GM18907 (cell line): ENCODE measurements at regions not wholly inside any gene's neighbourhood (a gene's known extent, or its start where the extent isn't known, plus 50 kb on each side); places are given as distances from the start of the nearest gene placed in this dataset.

Experiments
- ATAC-seq: cut with Tn5 transposase; IDR thresholded peaks from one replicate; pipeline ENCODE4 v1.9.1; 2021; ENCODE audit warnings: mild to moderate bottlenecking, moderate library complexity; ENCODE audit not compliant: unreplicated experiment

DNA sequence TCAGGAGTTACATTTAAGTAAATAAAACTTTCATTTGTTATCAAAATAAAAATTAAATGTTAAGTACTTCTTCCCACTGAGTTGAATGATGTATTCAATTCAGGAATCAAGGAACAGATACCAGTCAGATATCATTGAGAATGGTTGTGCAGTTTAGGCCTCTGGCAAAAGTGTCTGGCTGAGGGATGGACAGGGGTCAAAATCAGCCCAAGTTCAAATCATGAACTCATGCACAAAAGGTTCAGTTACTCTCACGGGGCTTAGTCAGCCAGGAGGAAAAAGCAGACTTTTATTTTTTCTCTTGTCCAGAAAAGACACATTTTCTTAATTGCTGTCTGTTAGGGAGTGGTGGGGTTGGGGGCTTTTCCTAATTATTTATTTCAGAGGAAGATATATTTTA, 166.3 kb downstream of the RASSF9 start:
- ATAC-seq = no peak

DNA sequence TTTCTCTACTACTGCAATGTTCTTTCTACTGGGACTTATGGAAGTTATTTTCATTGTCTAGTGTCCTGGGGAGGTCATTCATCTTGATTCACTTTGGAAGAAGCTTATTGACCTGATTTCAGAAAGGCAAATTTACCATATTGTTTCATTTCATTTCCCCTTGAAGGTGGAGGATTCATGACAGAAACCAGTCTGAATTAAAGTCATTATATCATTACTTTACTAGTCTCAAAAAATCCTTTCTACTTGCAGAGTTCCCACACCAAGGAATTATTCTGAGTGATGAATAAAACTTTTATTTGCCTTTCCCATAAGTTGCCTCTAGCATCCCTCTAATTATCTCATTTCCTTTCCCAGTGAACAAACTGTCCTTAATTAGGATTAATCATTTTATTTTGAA, 163.8 kb downstream of the RASSF9 start:
- ATAC-seq = no peak

DNA sequence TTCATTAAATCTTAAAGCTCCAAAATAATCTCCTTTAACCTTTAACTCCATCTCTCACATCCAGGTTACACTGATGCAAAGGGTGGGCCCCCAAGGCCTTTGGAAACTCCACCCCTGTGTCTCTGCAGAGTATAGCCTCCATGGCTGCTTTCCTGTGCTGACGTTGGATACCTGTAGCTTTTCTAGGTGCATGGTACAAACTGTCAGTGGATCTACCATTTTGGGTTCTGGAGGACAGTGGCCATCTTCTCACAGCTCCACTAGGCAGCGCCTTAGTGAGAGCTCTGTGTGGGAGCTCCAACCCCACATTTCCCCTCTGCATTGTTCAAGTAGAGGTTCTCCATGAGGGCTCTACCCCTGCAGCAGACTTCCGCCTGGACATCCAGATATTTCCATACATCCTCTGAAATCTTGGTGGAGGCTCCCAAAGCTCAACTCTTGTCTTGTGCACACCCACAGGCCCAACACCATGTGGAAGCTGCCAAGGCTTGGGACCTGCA, 162.2 kb downstream of the RASSF9 start:
- no peak for ATAC-seq

DNA sequence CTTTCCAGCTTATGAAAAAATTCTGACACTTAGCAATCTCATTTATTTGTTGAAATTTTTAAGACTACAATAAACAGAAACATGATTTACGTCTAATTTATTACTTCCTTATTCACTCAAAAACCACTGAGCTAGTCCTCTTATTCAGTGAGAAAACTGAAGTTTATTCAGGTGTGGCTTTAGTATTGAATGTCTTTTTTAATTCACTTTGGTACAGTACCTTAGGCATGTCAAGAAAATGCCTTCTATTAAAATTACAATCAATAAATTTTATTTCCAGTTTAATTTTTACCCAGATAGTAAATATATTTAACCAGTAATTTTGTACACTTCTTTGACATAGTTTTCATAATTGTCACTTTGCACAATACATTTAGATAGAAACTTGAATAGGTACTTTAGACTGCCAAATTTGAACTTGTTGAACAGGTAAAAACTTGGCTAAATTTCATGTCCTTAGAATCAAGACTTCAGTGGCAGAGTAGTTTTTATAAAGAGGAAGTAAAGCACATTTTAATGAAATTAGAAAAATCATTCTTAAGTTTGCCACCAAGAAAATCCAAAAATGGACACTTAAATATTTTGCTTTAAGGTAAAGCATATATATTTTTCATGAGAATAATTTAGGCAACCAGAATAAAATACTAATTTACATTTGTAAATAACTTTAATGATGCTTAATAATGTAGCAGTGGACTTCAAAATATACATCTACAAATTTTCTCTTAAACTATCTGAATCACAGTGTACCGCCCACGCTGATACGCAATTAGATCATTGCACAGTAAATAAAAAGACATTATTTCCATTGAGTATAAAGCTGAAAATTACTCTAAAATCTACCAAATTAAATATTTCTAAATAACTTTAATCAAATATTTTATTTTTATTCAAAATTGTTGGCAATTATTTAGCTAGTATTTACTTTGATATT, 159.1 kb downstream of the RASSF9 start:
- no peak for ATAC-seq

DNA sequence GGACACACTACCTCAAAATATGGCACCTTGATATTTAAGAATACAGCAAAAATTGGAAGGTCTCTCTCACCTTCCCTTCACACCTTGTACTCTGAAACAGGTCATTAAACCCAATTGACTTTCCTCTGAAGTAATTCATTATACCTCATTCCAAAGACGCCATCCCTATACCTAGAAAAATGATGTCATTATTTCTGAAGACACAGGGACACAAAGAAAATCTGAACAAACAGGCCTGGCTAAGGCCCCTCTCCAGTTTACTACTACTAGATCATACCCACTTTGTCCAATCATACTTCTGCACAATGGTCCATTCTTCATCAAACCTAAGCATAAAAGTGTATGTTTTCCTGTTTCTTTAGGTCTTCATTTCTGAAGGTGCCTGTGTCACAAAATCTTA, 156.9 kb downstream of the RASSF9 start:
- no peak for ATAC-seq

DNA sequence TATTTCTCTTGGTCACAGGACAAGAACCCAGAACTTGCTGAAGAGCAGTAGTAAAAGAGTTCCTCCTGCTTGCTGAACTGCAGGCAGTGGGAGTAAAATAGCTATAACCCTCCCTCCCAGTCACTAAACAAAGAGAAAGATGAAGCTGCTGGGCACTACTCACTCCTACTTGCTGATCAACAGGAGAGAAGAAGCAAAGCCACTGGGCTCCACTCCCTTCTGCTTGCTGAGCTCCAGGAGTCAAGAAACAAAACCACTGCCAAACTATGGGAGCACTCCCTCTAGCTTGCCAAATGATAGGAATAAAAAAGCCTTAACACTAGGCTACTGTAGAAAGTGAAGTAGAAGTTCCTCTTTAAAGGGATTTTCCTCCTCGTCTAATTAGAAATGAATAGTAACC, 155.3 kb downstream of the RASSF9 start:
- ATAC-seq = no peak

DNA sequence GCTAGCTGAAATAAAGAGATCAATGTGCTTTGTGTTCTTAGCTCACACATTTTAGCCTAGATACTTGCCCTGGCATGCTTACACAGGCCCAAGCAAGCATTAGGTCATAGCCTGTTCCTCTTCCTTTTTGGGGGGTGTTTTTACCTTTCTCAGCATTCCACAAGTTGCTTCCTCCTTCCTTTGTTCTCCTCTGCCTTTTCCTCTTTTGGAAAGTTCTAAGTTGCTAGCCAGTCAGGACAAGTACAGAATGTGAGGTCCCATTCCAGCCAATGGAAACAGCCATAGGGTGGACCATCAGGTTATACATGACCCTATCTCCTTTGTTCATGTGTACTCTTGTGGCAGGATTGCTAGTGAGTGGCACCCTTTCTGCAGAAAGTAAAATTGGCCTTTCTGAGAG, 154.9 kb downstream of the RASSF9 start:
- no peak for ATAC-seq

DNA sequence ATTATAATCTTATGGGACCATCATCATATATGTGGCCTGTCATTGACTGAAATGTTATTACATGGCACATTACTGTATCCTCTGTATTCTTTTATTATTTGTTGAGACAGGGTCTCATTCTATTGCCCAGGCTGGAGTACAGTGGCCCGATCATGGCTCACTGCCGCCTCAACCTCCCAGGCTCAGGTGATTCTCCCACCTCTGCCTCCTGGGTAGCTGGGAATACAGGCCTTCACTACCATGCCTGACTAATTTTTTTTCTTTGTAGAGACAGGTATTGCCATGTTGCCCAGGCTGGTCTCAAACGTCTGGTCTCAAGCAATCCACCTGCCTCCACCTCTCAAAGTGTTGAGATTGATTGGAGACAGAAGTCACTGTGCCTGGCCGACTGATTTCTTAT, 153.2 kb downstream of the RASSF9 start:
- ATAC-seq = no peak

DNA sequence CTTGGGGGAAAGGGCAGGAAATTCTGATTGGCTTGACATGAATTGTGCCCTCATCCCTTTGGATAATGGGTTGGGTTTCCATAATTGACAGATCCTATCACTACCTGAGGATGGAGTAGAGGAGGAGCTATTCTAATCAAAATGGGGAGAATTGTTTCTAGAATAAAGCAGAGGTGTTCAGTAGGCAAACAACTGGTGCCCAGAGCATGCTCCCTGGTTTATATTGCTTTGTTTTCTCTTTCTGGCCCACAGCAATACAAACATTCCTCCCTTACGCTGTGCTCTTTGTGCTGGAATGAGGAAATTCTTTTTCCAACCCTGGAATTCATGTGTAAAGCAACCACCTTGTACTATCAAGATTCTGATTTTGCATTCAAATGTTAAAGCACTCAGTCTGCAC, 147.4 kb downstream of the RASSF9 start:
- no peak for ATAC-seq

DNA sequence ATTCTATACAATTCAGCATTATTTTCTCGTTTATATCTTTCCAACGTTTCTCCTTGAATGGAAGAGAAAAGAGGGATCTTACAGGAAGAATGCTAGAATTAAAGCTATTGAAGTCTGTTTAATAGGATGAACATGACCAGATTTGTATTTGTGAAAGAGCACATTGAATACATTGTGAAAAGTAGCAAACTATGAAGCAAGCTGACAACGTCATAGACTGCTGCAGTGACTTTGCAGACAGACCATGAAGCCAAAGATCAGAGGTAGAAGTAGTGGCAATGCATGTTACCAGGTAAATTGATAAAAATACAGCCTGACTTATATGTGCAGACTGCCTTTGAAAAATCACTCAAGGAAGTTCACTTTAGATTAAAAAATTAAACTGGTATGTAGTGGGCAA, 146.1 kb downstream of the RASSF9 start:
- no peak for ATAC-seq

DNA sequence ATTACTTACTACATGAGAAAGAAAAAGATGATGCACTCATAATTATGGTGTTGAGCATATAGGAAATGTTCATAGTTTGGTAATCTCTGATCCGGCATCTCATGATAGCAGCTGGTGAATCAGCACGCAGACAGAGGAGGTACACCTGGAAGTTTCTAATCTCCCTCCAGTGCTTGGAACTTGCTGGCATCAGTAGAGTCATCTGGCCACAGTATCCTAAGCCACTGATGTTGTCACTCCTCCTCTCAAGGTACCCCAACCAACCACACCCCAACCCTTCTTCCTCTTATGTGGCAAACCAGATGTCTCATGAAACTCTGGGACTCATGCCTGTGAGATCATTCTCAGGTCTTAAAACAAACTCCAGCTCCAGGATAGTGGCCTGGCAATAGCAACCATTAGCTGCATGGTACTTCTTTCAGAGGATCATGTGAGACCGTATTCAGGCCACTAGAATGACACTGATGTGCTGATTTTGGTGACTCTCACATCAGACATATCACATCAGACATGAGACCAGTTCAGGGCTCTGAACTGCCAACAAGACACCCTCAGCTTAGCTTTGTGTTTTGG, 143.0 kb downstream of the RASSF9 start:
- ATAC-seq = no peak

DNA sequence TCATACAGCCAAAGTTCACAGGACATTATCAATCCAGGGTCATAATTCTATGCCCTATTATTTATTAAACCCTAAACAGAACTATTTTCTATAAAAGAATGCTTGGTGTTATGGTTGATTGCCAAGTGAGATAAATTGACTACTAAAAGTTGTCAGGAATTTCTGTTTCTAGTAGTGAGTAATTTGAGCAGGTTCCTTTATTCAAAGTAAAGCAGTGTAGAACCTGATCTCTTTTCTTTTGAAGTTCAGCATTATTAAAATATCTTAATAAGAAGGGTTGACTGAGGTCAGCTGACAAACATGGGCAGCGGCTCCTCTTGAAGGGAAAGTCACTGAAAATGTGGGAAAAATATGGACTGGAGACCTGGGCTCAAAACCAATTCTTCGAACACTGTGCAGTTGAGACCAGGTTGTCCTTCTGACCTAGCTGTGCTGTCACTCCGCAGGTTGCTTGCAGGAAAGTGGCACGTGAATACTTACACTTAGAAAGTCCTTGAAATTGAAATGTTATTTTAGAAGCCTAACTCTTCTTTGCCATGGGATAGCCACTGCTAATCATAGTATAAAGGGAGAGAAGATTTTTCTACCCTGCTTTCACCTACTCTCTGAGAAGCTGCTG, 141.0 kb downstream of the RASSF9 start:
- no peak for ATAC-seq

DNA sequence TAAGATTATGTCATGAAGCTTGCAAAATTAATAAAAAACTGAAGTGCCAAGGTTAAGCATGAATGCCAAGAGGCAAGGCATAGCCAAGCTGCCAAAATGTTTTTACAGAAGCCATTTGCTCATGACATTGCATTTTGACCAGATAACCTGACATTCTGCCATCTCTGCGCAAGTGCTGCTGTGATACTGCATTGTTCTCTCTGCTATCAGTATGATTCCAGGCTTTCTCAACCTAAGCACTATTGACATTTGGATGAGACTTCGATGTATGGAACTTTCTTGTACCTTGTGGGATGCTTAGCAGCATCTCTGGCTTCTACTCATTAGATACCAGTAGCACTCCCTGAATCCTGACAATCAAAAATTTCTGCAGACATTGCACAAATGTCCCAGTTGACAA, 139.2 kb downstream of the RASSF9 start:
- no peak for ATAC-seq

DNA sequence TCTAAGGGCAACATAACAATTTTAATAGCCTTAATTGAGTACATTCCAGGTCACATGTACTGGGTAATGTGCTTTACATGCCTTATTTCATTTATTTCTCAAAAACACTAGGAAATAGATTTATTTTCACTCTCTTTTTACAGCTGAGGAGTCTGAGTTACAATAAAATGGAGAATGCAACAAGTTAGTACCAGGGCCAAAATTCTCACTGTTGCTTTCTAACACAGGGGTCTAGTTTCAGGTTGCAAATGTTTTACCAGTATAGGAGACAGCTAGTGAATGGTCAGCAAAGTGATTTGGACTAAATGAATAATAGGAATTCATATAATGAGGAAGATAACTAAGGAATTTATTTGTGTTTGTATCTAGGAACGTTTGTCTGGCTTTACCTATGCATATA, 137.3 kb downstream of the RASSF9 start:
- ATAC-seq = no peak

DNA sequence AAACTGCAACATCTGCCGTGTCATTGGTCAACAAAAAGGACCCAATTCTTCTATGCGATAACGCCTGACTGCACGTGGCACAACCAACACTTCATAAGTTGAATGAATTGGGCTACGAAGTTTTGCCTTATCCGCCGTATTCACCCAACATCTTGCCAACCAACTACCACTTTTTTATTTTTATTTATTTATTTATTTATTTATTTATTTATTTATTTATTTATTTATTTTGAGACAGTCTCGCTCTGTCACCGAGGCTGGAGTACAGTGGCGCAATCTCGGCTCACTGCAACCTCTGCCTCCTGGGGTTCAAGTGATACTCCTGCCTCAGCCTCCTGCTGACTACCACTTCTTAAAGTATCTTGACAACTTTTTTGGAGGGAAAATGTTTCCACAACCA, 127.4 kb downstream of the RASSF9 start:
- ATAC-seq = no peak

DNA sequence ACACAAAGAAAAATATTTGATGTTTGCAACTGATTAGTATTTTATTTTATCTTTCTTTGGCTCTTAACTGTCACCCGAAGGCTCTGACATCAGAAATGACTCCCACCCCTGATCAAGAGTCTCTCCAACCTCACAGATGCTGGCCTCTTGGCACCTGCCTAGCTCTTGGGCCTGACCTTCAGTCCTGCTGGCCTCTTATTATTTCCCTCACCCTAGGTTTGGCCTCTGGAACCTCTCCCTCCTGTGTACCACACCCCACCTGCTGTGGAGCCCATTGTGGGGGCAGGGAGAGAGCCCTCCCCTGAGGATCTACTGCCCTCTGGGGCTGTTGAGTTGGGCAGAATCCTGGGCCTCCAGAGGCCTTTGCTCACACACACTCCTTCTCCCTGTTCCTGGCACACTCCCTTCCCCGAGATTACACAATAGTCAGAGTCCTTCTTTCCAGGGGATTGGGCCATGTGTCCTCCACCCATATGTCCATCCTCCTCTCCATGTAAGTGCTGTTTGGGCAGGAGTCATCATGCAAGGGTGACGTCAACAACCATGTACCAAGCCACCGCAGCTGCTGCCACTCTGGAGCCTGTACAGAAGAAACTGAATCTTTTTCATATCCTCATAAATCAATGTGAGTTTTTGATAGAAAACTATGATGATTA, 124.3 kb downstream of the RASSF9 start:
- ATAC-seq = no peak

DNA sequence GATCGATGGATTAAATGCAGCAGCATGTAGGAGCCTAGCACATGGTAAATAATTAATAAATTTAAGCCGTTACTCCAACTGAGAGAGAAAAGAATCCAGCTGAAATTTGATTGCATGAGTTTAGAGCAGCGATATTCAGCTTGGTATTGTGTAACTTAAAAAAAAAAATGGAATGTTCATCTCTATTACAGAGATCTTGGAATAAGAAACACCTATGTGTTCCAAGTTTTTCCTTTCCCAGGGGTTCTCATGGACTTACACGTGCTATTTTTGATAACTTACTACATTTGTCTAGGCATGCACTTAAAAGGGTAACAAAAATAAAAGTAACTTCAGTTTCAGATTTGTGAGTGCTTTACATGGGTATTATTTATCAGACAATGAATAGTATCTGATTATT, 122.8 kb downstream of the RASSF9 start:
- no peak for ATAC-seq

DNA sequence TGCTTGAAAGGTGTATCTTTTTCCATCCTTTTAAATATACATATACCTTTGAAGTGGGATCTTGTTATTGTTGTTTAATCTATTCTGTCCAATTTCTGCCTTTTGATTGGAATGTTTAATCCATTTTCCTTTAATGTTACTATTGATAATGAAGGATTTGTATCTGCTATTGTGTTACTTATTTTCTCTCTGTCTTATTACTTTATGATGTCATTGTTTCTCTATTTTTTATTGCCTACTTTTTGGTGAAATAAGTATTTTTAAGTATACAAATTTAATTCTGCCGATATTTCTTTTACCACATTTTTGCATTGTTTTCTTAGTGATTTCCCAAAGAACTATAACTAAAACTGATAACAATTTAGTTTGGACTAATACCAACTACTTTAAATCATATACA, 121.8 kb downstream of the RASSF9 start:
- ATAC-seq = no peak

DNA sequence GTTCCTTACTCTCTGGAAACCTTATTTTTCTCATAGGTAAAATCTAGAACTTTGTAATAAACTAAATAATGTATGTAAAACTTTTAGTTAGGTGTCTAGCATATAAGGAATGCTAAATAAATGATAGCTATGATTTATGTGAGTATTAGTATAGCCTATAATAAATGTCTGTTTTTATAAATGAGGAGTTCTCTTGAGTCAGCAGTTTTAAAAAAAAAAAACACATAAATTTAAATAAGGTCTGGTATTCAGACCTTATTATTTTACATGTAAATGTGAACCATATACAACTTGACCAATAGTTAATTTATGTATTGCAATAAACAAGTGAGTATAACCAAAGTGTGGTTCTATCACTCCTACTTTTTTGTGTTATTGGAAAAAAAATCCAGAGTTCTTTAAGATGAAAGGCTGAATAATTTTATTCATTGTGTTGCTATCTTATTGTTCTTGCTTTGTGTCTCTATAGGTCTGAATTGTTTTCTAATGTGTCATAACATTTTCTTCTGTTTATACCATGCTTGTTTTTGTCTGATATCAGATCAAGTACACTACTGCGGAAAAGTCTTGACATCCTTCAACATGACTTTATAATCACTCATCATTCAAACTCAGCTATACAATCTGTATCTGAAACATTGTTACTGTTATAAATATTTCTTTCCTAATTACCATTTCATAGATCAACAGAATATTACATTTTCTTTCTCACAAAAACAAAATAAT, 115.7 kb downstream of the RASSF9 start:
- ATAC-seq = no peak

DNA sequence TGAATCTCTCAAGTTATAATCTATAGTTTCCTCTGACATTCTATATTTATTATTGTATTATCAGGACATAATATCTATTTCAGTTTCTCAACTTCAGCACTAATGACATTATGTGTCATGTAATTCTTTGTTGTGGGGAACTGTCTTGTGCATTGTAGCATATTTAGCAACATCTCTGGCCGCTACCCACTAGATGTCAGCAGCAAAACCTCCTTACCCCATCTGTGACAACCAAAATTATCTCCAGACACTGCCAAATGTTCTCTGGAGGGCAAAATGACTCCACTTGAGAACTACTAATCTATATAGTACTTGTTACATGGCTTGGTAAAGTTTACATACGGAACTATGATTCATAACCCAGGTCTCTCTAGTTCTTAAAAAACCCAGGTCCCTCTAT, 110.2 kb downstream of the RASSF9 start:
- ATAC-seq = no peak
